ENCODE measurements at regions not wholly inside any gene's neighbourhood (a gene's known extent, or its start where the extent isn't known, plus 50 kb on each side); places are given as distances from the start of the nearest gene placed in this dataset.
A peak's percentile ranks its signal among the peaks of the same experiment; 100 is the strongest.

- Histone ChIP-seq H3K27ac (peak overlapping the region; percentile 2), H3K4me3 (no peak overlapping the region), H3K36me3 (no peaks in the 10 kb centered on the region), H3K27me3 (no peaks in the 10 kb centered on the region), H3K4me1 (no peaks in the 10 kb centered on the region), H3K9me3 (no peaks in the 10 kb centered on the region)
- TF ChIP-seq CTCF (IDR thresholded peaks at IDR 0.05) (no peak), POLR2A (IDR thresholded peaks at IDR 0.05) (no peak), POLR2AphosphoS5 (IDR thresholded peaks at IDR 0.05; ENCODE audit: insufficient read depth in 1 of 2, low read depth in 1 of 2) (no peak)
- intact Hi-C loops (cut with DNase I), result no loop called here
- no peak for DNase-seq (ENCODE audit: extremely low spot score in 2 of 2)
Measured at GRCh38 chr7:81111358-81111757, 192.5 kb upstream of the SEMA3C start.

- DNase-seq (ENCODE audit: extremely low spot score in 2 of 2), result no peak
- Histone ChIP-seq H3K4me3 (no peak overlapping the region), H3K27ac (no peak overlapping the region), H3K4me1 (no peaks in the 10 kb centered on the region), H3K36me3 (no peaks in the 10 kb centered on the region), H3K9me3 (no peaks in the 10 kb centered on the region), H3K27me3 (no peaks in the 10 kb centered on the region)
- intact Hi-C loops (cut with DNase I), result no loop called here
- no peak for TF ChIP-seq CTCF (IDR thresholded peaks at IDR 0.05)
- no peak for TF ChIP-seq POLR2A (IDR thresholded peaks at IDR 0.05)
- TF ChIP-seq POLR2AphosphoS5 (IDR thresholded peaks at IDR 0.05; ENCODE audit: insufficient read depth in 1 of 2, low read depth in 1 of 2), result no peak
Measured at GRCh38 chr7:81110673-81111072, 191.8 kb upstream of the SEMA3C start.

- H3K4me3 ChIP-seq, result no peak overlapping the region
- no peaks in the 10 kb centered on the region for H3K27me3 ChIP-seq
- TF ChIP-seq POLR2AphosphoS5 (IDR thresholded peaks at IDR 0.05; ENCODE audit: insufficient read depth in 1 of 2, low read depth in 1 of 2) (no peak), CTCF (IDR thresholded peaks at IDR 0.05) (no peak), POLR2A (IDR thresholded peaks at IDR 0.05) (no peak)
- intact Hi-C loops (cut with DNase I), result no loop called here
- H3K36me3 ChIP-seq, result no peaks in the 10 kb centered on the region
- H3K4me1 ChIP-seq, result no peaks in the 10 kb centered on the region
- DNase-seq (ENCODE audit: extremely low spot score in 2 of 2), result no peak
- no peaks in the 10 kb centered on the region for H3K9me3 ChIP-seq
- no peak overlapping the region for H3K27ac ChIP-seq
Measured at GRCh38 chr7:81098213-81098612, 179.4 kb upstream of the SEMA3C start.

- Histone ChIP-seq H3K27ac (no peak overlapping the region), H3K9me3 (no peaks in the 10 kb centered on the region), H3K36me3 (no peaks in the 10 kb centered on the region), H3K4me3 (no peak overlapping the region), H3K4me1 (no peaks in the 10 kb centered on the region), H3K27me3 (no peaks in the 10 kb centered on the region)
- intact Hi-C loops (cut with DNase I), result no loop called here
- no peak for DNase-seq (ENCODE audit: extremely low spot score in 2 of 2)
- no peak for TF ChIP-seq CTCF (IDR thresholded peaks at IDR 0.05)
- TF ChIP-seq POLR2A (IDR thresholded peaks at IDR 0.05), result no peak
- no peak for TF ChIP-seq POLR2AphosphoS5 (IDR thresholded peaks at IDR 0.05; ENCODE audit: insufficient read depth in 1 of 2, low read depth in 1 of 2)
Measured at GRCh38 chr7:81094952-81095351, 176.1 kb upstream of the SEMA3C start.

GRCh38 chr7:81081616-81082015, 162.8 kb upstream of the SEMA3C start:
- Histone ChIP-seq H3K27me3 (no peaks in the 10 kb centered on the region), H3K9me3 (no peaks in the 10 kb centered on the region), H3K27ac (no peak overlapping the region), H3K4me3 (no peak overlapping the region), H3K36me3 (no peaks in the 10 kb centered on the region), H3K4me1 (no peaks in the 10 kb centered on the region)
- no peak for TF ChIP-seq CTCF (IDR thresholded peaks at IDR 0.05)
- TF ChIP-seq POLR2AphosphoS5 (IDR thresholded peaks at IDR 0.05; ENCODE audit: insufficient read depth in 1 of 2, low read depth in 1 of 2), result no peak
- no peak for TF ChIP-seq POLR2A (IDR thresholded peaks at IDR 0.05)
- no peak for DNase-seq (ENCODE audit: extremely low spot score in 2 of 2)
- intact Hi-C loops (cut with DNase I), result no loop called here
